ENCODE measurements at regions not wholly inside any gene's neighbourhood (a gene's known extent, or its start where the extent isn't known, plus 50 kb on each side); places are given as distances from the start of the nearest gene placed in this dataset.

GRCh38 chr4:82268826-82269193 is 105.0 kb downstream of the HNRNPD start:
- no peak for TF ChIP-seq CTCF (IDR thresholded peaks at IDR 0.05)
- no peak for TF ChIP-seq POLR2A (IDR thresholded peaks at IDR 0.05)

Data from transverse colon (tissue), 3 donors.